ENCODE measurements at regions not wholly inside any gene's neighbourhood (a gene's known extent, or its start where the extent isn't known, plus 50 kb on each side); places are given as distances from the start of the nearest gene placed in this dataset.

GRCh38 chr13:80121038-80121437 is 219.9 kb downstream of the SPRY2 start:
- Mint-ChIP-seq H3K4me1 (ENCODE audit: low read depth) (peaks cover 6% of the 10 kb centered on the region), H3K27me3 (ENCODE audit: low read depth) (no peaks in the 10 kb centered on the region), H3K36me3 (ENCODE audit: low read depth) (no peaks in the 10 kb centered on the region), H3K4me3 (ENCODE audit: unreplicated experiment) (no peak overlapping the region), H3K9me3 (ENCODE audit: low read depth) (no peaks in the 10 kb centered on the region), H3K27ac (ENCODE audit: unreplicated experiment) (no peak overlapping the region)
- no peak for DNase-seq (ENCODE audit: low spot score)
- no peak for TF ChIP-seq CTCF (IDR thresholded peaks at IDR 0.05)

DNA sequence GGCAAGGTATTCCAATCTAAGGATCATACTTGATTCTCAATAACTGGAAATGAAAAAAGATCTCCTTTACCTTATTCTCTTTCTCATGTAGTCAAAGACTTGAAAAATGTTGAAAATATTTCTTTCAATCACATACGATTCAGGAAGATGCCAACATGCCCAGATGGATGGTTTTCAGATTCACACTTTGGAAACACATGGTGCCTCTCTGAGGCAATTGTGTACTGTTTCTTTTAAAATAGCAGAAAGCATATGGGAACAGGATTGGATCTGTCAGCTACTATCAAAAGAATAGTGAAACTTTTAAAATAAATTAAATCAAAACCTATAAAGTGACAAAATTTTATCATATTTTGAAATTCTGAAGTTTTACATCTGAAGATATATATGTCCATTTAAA is 222.4 kb downstream of the SPRY2 start:
- H3K4me3 Mint-ChIP-seq (ENCODE audit: unreplicated experiment): no peak overlapping the region
- no peak for TF ChIP-seq CTCF (IDR thresholded peaks at IDR 0.05)
- DNase-seq (ENCODE audit: low spot score): no peak
- H3K27ac Mint-ChIP-seq (ENCODE audit: unreplicated experiment): no peak overlapping the region
- no peaks in the 10 kb centered on the region for H3K9me3 Mint-ChIP-seq (ENCODE audit: low read depth)
- peaks cover 8% of the 10 kb centered on the region for H3K4me1 Mint-ChIP-seq (ENCODE audit: low read depth)
- no peaks in the 10 kb centered on the region for H3K27me3 Mint-ChIP-seq (ENCODE audit: low read depth)
- no peaks in the 10 kb centered on the region for H3K36me3 Mint-ChIP-seq (ENCODE audit: low read depth)

- H3K27ac Mint-ChIP-seq (ENCODE audit: unreplicated experiment): no peak overlapping the region
Measured at GRCh38 chr13:80118099-80118498, 222.8 kb downstream of the SPRY2 start.

GRCh38 chr13:80117515-80117914 is 223.4 kb downstream of the SPRY2 start:
- no peak for TF ChIP-seq CTCF (IDR thresholded peaks at IDR 0.05)
- H3K36me3 Mint-ChIP-seq (ENCODE audit: low read depth): no peaks in the 10 kb centered on the region
- H3K27me3 Mint-ChIP-seq (ENCODE audit: low read depth): no peaks in the 10 kb centered on the region
- DNase-seq (ENCODE audit: low spot score): no peak
- H3K9me3 Mint-ChIP-seq (ENCODE audit: low read depth): no peaks in the 10 kb centered on the region
- no peak overlapping the region for H3K27ac Mint-ChIP-seq (ENCODE audit: unreplicated experiment)
- no peak overlapping the region for H3K4me3 Mint-ChIP-seq (ENCODE audit: unreplicated experiment)
- H3K4me1 Mint-ChIP-seq (ENCODE audit: low read depth): peaks cover 10% of the 10 kb centered on the region

More at GRCh38 chr13:80118099-80118498, 222.8 kb downstream of the SPRY2 start:
- DNase-seq (ENCODE audit: low spot score): no peak
- Mint-ChIP-seq H3K36me3 (ENCODE audit: low read depth) (no peaks in the 10 kb centered on the region), H3K27me3 (ENCODE audit: low read depth) (no peaks in the 10 kb centered on the region), H3K9me3 (ENCODE audit: low read depth) (no peaks in the 10 kb centered on the region), H3K4me1 (ENCODE audit: low read depth) (peaks cover 9% of the 10 kb centered on the region), H3K4me3 (ENCODE audit: unreplicated experiment) (no peak overlapping the region)
- TF ChIP-seq CTCF (IDR thresholded peaks at IDR 0.05): no peak

DNA sequence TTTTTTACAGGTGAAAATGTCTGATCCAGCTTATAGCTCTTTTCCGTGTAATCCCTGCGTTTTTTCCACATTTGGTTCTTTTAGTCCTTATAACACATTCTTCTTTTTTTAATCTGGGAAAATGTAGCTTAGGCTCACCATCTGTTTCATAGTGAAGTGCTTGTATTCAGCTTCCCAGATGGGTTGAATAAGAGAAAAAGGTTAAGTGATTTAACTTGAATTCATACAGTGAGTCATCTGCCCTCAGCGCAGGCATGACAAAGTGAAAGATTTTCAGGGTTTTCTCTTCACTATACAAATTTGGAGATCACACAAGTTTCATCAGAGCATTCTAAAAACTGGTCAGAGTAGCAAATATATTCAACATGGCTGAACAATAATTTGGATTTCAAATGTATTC is 224.8 kb downstream of the SPRY2 start:
- Mint-ChIP-seq H3K27me3 (ENCODE audit: low read depth) (no peaks in the 10 kb centered on the region), H3K4me1 (ENCODE audit: low read depth) (peaks cover 10% of the 10 kb centered on the region), H3K4me3 (ENCODE audit: unreplicated experiment) (no peak overlapping the region), H3K36me3 (ENCODE audit: low read depth) (no peaks in the 10 kb centered on the region), H3K9me3 (ENCODE audit: low read depth) (no peaks in the 10 kb centered on the region), H3K27ac (ENCODE audit: unreplicated experiment) (no peak overlapping the region)
- no peak for TF ChIP-seq CTCF (IDR thresholded peaks at IDR 0.05)
- no peak for DNase-seq (ENCODE audit: low spot score)
